ENCODE measurements at regions not wholly inside any gene's neighbourhood (a gene's known extent, or its start where the extent isn't known, plus 50 kb on each side); places are given as distances from the start of the nearest gene placed in this dataset.

DNA sequence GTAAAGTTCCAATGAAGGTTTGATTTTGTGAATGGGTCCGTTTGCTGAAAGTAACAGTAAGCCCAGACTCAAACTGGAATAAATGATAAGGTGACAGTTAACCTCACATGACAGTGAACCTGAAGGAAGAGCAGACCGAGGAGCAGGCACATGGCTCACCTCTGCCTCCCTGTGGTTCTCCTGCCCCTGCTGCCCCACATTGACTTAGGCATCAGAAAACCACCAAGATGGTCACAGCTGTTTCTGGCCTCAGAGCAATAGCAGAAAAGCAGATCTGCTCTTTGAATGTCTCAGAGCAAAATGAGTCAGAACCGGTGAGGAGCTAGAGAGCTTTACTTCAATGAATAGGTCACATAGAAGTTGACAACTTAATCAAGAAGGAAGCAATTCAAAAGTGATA lies 487.6 kb downstream of the METTL4 start:
- no peak overlapping the region for H3K4me3 ChIP-seq (ENCODE audit: low read depth, low read length)
- no peak for DNase-seq (ENCODE audit: low read depth)
- peak; percentile 10 for TF ChIP-seq CTCF (IDR thresholded peaks at IDR 0.05; ENCODE audit: insufficient read depth, low read depth, low read length)

- H3K4me3 ChIP-seq (ENCODE audit: low read depth, low read length) = no peak overlapping the region
- no peak for DNase-seq (ENCODE audit: low read depth)
- no peak for TF ChIP-seq CTCF (IDR thresholded peaks at IDR 0.05; ENCODE audit: insufficient read depth, low read depth, low read length)
These were observed 484.9 kb downstream of the METTL4 start for GRCh38 chr18:2086439-2086838.

- no peak overlapping the region for H3K4me3 ChIP-seq (ENCODE audit: low read depth, low read length)
- DNase-seq (ENCODE audit: low read depth) = peak; percentile 6
- TF ChIP-seq CTCF (IDR thresholded peaks at IDR 0.05; ENCODE audit: insufficient read depth, low read depth, low read length) = no peak
These were observed 483.2 kb downstream of the METTL4 start for GRCh38 chr18:2087877-2088673.

DNA sequence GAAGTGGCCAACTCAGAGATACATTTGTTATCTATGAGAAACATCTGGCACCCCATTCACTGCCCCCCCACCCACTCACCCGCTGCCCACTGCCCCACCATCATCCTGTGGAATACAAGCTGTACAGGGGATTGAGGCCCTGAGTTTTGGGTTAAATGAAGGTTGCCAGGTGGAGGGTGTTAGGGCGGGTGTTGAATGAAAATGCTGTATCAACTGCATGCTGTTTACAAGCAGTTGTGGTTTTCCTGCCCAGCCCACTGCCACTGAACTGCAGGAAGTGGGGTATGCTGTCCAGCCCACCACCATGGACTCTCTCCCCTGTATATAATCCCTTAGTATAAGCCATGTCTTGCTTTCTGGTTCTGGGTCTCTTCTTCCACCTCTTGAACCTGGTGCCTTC lies 481.9 kb downstream of the METTL4 start:
- no peak for TF ChIP-seq CTCF (IDR thresholded peaks at IDR 0.05; ENCODE audit: insufficient read depth, low read depth, low read length)
- no peak overlapping the region for H3K4me3 ChIP-seq (ENCODE audit: low read depth, low read length)

DNA sequence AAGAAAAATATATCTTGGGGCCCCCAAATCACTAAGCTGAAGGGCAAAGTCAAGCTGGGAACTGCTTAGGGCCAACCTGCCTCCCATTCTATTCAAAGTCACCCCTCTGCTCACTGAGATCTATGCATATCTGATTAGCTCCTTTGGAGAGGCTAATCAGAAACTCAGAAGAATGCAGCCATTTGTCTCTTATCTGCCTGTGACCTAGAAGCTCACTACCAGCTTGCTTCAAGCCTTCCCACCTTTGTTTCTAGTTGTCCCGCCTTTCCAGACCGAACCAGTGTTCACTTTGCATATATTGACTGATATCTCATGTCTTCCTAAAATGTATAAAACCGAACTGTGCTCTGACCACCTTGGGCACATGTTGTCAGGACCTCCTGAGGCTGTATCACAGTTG lies 479.4 kb downstream of the METTL4 start:
- no peak overlapping the region for H3K4me3 ChIP-seq (ENCODE audit: low read depth, low read length)
- no peak for TF ChIP-seq CTCF (IDR thresholded peaks at IDR 0.05; ENCODE audit: insufficient read depth, low read depth, low read length)
- DNase-seq (ENCODE audit: low read depth) = no peak

More for the DNA sequence above, 481.9 kb downstream of the METTL4 start:
- no peak for DNase-seq (ENCODE audit: low read depth)

DNA sequence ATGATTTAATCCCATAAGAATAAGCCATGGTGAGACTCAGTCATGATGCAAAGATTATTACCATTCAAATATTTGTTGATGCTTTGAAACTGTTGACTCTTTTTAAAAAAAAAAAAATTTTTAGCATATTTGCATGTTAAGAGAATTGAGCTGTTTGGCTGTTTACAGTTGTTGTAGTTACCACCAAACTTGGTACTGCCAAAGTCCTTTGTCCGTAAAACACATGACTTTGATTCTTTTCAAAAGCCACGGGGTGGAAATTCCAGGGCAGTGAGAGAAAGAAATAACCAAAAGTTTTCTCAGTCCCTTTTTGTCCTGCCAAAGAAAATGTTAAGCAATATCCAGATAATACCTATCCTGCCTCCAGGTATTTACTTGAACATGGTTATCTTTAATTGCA lies 474.8 kb downstream of the METTL4 start:
- no peak for DNase-seq (ENCODE audit: low read depth)
- TF ChIP-seq CTCF (IDR thresholded peaks at IDR 0.05; ENCODE audit: insufficient read depth, low read depth, low read length) = no peak
- no peak overlapping the region for H3K4me3 ChIP-seq (ENCODE audit: low read depth, low read length)

Measured in fibroblast of villous mesenchyme (primary cell).